WI38 (cell line): ENCODE measurements at regions not wholly inside any gene's neighbourhood (a gene's known extent, or its start where the extent isn't known, plus 50 kb on each side); places are given as distances from the start of the nearest gene placed in this dataset.

Experiments
- H3K4me3 ChIP-seq: 2 replicates; pipeline ENCODE4 v1.5.1; 2011; ENCODE audit warnings: low read depth, mild to moderate bottlenecking, control low read depth, low read length
- CTCF ChIP-seq: IDR thresholded peaks from 2 replicates; pipeline ENCODE4 v1.5.1; 2012; ENCODE audit warnings: low read depth, mild to moderate bottlenecking, control low read depth, low read length

DNA sequence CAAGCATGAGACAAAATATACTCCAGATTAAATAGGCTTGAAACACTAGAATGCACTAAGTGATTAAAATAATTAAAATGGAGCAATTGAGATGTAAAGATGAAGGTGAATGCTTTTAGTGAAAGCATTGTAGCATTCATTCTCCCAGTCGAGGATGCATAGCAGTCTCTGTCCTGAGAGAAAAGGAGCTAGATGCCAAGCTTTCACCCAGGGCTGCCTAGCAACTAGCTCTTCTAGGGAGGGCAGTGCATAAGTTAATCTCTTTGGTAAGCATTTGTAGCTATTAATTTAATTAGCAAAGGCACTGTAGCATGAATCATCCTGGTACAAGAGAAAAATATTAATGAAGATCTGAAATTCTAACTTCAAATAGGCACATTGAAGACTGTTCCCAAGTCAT, 1014.8 kb downstream of the C4orf33 start:
- no peak for TF ChIP-seq CTCF
- H3K4me3 ChIP-seq = no peak overlapping the region

- no peak for TF ChIP-seq CTCF
- no peak overlapping the region for H3K4me3 ChIP-seq
Measured at GRCh38 chr4:130124066-130124465, 1028.1 kb downstream of the C4orf33 start.

DNA sequence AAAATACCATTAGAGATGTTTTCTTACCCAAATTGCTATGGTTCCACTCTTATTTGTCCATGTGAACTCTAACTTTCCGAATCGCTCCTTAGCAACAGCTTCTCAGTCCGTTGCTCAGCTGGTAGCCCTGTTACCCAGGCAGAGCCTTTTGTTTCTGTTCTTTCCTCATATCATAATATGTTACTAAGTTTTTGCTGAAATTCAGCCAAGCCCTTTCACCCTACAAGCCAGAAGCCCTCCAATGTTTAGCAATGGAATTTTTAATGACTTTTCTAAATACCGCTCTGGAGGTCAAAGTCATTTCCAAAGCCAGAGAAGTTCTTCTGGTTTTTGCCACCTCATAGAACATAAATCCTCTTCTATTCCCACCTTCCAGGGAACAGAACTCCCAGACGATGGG, 1029.5 kb downstream of the C4orf33 start:
- TF ChIP-seq CTCF = no peak

GRCh38 chr4:130127297-130127696, 1031.3 kb downstream of the C4orf33 start:
- TF ChIP-seq CTCF = no peak

More for the DNA sequence above, 1029.5 kb downstream of the C4orf33 start:
- H3K4me3 ChIP-seq = no peak overlapping the region

GRCh38 chr4:130131536-130131935, 1035.6 kb downstream of the C4orf33 start:
- TF ChIP-seq CTCF = no peak
- H3K4me3 ChIP-seq = no peak overlapping the region

More at GRCh38 chr4:130127297-130127696, 1031.3 kb downstream of the C4orf33 start:
- H3K4me3 ChIP-seq = no peak overlapping the region

DNA sequence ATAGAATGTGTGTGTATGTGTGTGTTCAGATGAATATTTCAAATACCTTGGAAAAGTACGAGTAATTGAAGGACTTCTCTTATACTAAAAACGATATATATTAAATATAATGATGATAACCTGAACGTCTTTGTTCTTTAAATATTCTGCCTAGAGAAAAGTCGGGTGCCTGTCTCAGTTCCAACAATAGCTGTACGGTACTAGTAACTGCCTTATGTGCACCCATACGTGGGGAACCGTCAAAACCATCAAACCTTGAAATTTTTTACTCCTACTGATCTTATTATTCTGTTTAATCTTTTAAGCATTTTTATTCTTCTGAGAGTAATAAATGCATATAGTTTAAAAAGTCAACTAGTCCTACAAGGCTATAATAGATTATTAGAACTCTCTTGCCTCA, 1045.7 kb downstream of the C4orf33 start:
- TF ChIP-seq CTCF = no peak
- H3K4me3 ChIP-seq = no peak overlapping the region

DNA sequence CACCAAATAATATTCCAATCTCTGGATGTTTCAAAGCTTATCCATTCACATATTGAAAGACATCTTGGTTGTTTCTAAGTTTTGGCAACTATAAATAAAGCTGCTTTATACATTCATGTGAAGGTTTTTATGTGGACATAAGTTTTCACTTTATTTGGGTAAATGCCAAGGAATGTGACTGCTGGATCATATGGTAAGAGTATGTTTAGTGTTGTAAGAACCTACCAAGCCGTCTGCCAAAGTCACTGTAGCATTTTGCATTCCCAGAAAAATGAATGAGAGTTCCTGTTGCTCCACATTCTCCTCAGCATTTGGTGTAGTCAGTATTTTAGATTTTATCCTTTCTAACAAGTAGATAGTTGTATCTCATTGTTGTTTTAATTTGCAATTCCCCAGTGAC, 1047.7 kb downstream of the C4orf33 start:
- TF ChIP-seq CTCF = no peak
- H3K4me3 ChIP-seq = no peak overlapping the region
